ENCODE measurements at regions not wholly inside any gene's neighbourhood (a gene's known extent, or its start where the extent isn't known, plus 50 kb on each side); places are given as distances from the start of the nearest gene placed in this dataset.

- no peak overlapping the region for H3K9ac ChIP-seq (ENCODE audit: low read length)
- H3K9me3 ChIP-seq (ENCODE audit: low read length) = no peaks in the 10 kb centered on the region
- no peaks in the 10 kb centered on the region for H3K4me1 ChIP-seq (ENCODE audit: low read length)
- DNase-seq = no peak
- H3K4me3 ChIP-seq (ENCODE audit: low read length) = no peak overlapping the region
- no peak overlapping the region for H3K27ac ChIP-seq (ENCODE audit: low read length)
- H3K9me2 ChIP-seq (replicated peaks; ENCODE audit: insufficient read depth, low read length) = no peaks in the 10 kb centered on the region
- H3K4me2 ChIP-seq (ENCODE audit: low read depth, low read length, poor library complexity, severe bottlenecking) = no peak overlapping the region
- H3K36me3 ChIP-seq (ENCODE audit: insufficient read depth, low read length) = no peaks in the 10 kb centered on the region
- no peaks in the 10 kb centered on the region for H3K79me2 ChIP-seq (ENCODE audit: low read length)
- H3K27me3 ChIP-seq (ENCODE audit: low read length) = no peaks in the 10 kb centered on the region
- no peaks in the 10 kb centered on the region for H4K20me1 ChIP-seq (ENCODE audit: insufficient read depth, low read depth, low read length)
- no peak overlapping the region for H2AFZ ChIP-seq (ENCODE audit: low read length)
Measured at GRCh38 chr1:185487936-185488335, 170.9 kb upstream of the IVNS1ABP start.

- Histone ChIP-seq H3K9ac (ENCODE audit: low read length) (no peak overlapping the region), H3K4me3 (ENCODE audit: low read length) (no peak overlapping the region)
Measured at GRCh38 chr1:185487026-185487425, 170.0 kb upstream of the IVNS1ABP start.

GRCh38 chr1:185486346-185486745 is 169.3 kb upstream of the IVNS1ABP start:
- Histone ChIP-seq H3K9ac (ENCODE audit: low read length) (no peak overlapping the region), H3K9me2 (replicated peaks; ENCODE audit: insufficient read depth, low read length) (no peaks in the 10 kb centered on the region), H3K27me3 (ENCODE audit: low read length) (no peaks in the 10 kb centered on the region)

More at GRCh38 chr1:185487026-185487425, 170.0 kb upstream of the IVNS1ABP start:
- DNase-seq = no peak
- Histone ChIP-seq H3K9me2 (replicated peaks; ENCODE audit: insufficient read depth, low read length) (no peaks in the 10 kb centered on the region), H4K20me1 (ENCODE audit: insufficient read depth, low read depth, low read length) (no peaks in the 10 kb centered on the region), H3K36me3 (ENCODE audit: insufficient read depth, low read length) (no peaks in the 10 kb centered on the region), H3K27ac (ENCODE audit: low read length) (no peak overlapping the region), H3K9me3 (ENCODE audit: low read length) (no peaks in the 10 kb centered on the region), H3K4me2 (ENCODE audit: low read depth, low read length, poor library complexity, severe bottlenecking) (no peak overlapping the region), H3K4me1 (ENCODE audit: low read length) (no peaks in the 10 kb centered on the region), H2AFZ (ENCODE audit: low read length) (peak overlapping the region; percentile 30; the same call in 1 of the 2 replicates), H3K27me3 (ENCODE audit: low read length) (no peaks in the 10 kb centered on the region), H3K79me2 (ENCODE audit: low read length) (no peaks in the 10 kb centered on the region)

GRCh38 chr1:185483664-185484450 is 166.8 kb upstream of the IVNS1ABP start:
- H4K20me1 ChIP-seq (ENCODE audit: insufficient read depth, low read depth, low read length) = no peaks in the 10 kb centered on the region
- no peak overlapping the region for H3K9ac ChIP-seq (ENCODE audit: low read length)
- no peak overlapping the region for H3K27ac ChIP-seq (ENCODE audit: low read length)
- no peaks in the 10 kb centered on the region for H3K9me3 ChIP-seq (ENCODE audit: low read length)
- no peak for DNase-seq
- no peaks in the 10 kb centered on the region for H3K4me1 ChIP-seq (ENCODE audit: low read length)
- H3K4me3 ChIP-seq (ENCODE audit: low read length) = no peak overlapping the region
- H3K79me2 ChIP-seq (ENCODE audit: low read length) = no peaks in the 10 kb centered on the region
- H3K4me2 ChIP-seq (ENCODE audit: low read depth, low read length, poor library complexity, severe bottlenecking) = no peak overlapping the region
- H3K9me2 ChIP-seq (replicated peaks; ENCODE audit: insufficient read depth, low read length) = no peaks in the 10 kb centered on the region
- H3K36me3 ChIP-seq (ENCODE audit: insufficient read depth, low read length) = no peaks in the 10 kb centered on the region
- H3K27me3 ChIP-seq (ENCODE audit: low read length) = no peaks in the 10 kb centered on the region
- 0 out of 2 replicates have a peak overlapping the region, but pooled peaks have one; percentile 18 for H2AFZ ChIP-seq (ENCODE audit: low read length)

More at GRCh38 chr1:185486346-185486745, 169.3 kb upstream of the IVNS1ABP start:
- Histone ChIP-seq H3K9me3 (ENCODE audit: low read length) (no peaks in the 10 kb centered on the region), H3K79me2 (ENCODE audit: low read length) (no peaks in the 10 kb centered on the region), H2AFZ (ENCODE audit: low read length) (no peak overlapping the region), H3K27ac (ENCODE audit: low read length) (no peak overlapping the region), H3K36me3 (ENCODE audit: insufficient read depth, low read length) (no peaks in the 10 kb centered on the region), H3K4me3 (ENCODE audit: low read length) (no peak overlapping the region), H3K4me1 (ENCODE audit: low read length) (no peaks in the 10 kb centered on the region), H3K4me2 (ENCODE audit: low read depth, low read length, poor library complexity, severe bottlenecking) (no peak overlapping the region), H4K20me1 (ENCODE audit: insufficient read depth, low read depth, low read length) (no peaks in the 10 kb centered on the region)
- no peak for DNase-seq

GRCh38 chr1:185483217-185483616 is 166.2 kb upstream of the IVNS1ABP start:
- no peaks in the 10 kb centered on the region for H3K79me2 ChIP-seq (ENCODE audit: low read length)
- no peaks in the 10 kb centered on the region for H3K9me3 ChIP-seq (ENCODE audit: low read length)
- H3K27ac ChIP-seq (ENCODE audit: low read length) = no peak overlapping the region
- H3K4me1 ChIP-seq (ENCODE audit: low read length) = no peaks in the 10 kb centered on the region
- no peak for DNase-seq
- no peaks in the 10 kb centered on the region for H3K9me2 ChIP-seq (replicated peaks; ENCODE audit: insufficient read depth, low read length)
- H3K4me3 ChIP-seq (ENCODE audit: low read length) = no peak overlapping the region
- H3K27me3 ChIP-seq (ENCODE audit: low read length) = no peaks in the 10 kb centered on the region
- H2AFZ ChIP-seq (ENCODE audit: low read length) = no peak overlapping the region
- no peaks in the 10 kb centered on the region for H4K20me1 ChIP-seq (ENCODE audit: insufficient read depth, low read depth, low read length)
- H3K9ac ChIP-seq (ENCODE audit: low read length) = no peak overlapping the region
- no peaks in the 10 kb centered on the region for H3K36me3 ChIP-seq (ENCODE audit: insufficient read depth, low read length)
- H3K4me2 ChIP-seq (ENCODE audit: low read depth, low read length, poor library complexity, severe bottlenecking) = no peak overlapping the region

GRCh38 chr1:185480545-185480944 is 163.5 kb upstream of the IVNS1ABP start:
- Histone ChIP-seq H3K4me3 (ENCODE audit: low read length) (no peak overlapping the region), H3K36me3 (ENCODE audit: insufficient read depth, low read length) (no peaks in the 10 kb centered on the region), H3K9me3 (ENCODE audit: low read length) (no peaks in the 10 kb centered on the region), H3K27me3 (ENCODE audit: low read length) (no peaks in the 10 kb centered on the region), H3K27ac (ENCODE audit: low read length) (no peak overlapping the region), H3K9me2 (replicated peaks; ENCODE audit: insufficient read depth, low read length) (no peaks in the 10 kb centered on the region), H3K4me2 (ENCODE audit: low read depth, low read length, poor library complexity, severe bottlenecking) (no peak overlapping the region), H3K4me1 (ENCODE audit: low read length) (no peaks in the 10 kb centered on the region), H3K9ac (ENCODE audit: low read length) (no peak overlapping the region), H2AFZ (ENCODE audit: low read length) (no peak overlapping the region), H4K20me1 (ENCODE audit: insufficient read depth, low read depth, low read length) (no peaks in the 10 kb centered on the region), H3K79me2 (ENCODE audit: low read length) (no peaks in the 10 kb centered on the region)
- no peak for DNase-seq

- Histone ChIP-seq H4K20me1 (ENCODE audit: insufficient read depth, low read depth, low read length) (no peaks in the 10 kb centered on the region), H2AFZ (ENCODE audit: low read length) (no peak overlapping the region), H3K4me2 (ENCODE audit: low read depth, low read length, poor library complexity, severe bottlenecking) (no peak overlapping the region), H3K27me3 (ENCODE audit: low read length) (no peaks in the 10 kb centered on the region; the same call in 1 of the 2 replicates), H3K36me3 (ENCODE audit: insufficient read depth, low read length) (no peaks in the 10 kb centered on the region), H3K27ac (ENCODE audit: low read length) (no peak overlapping the region), H3K79me2 (ENCODE audit: low read length) (no peaks in the 10 kb centered on the region), H3K4me1 (ENCODE audit: low read length) (no peaks in the 10 kb centered on the region), H3K9me3 (ENCODE audit: low read length) (no peaks in the 10 kb centered on the region), H3K4me3 (ENCODE audit: low read length) (no peak overlapping the region), H3K9ac (ENCODE audit: low read length) (no peak overlapping the region), H3K9me2 (replicated peaks; ENCODE audit: insufficient read depth, low read length) (no peaks in the 10 kb centered on the region)
- no peak for DNase-seq
Measured at GRCh38 chr1:185479796-185480195, 162.8 kb upstream of the IVNS1ABP start.

GRCh38 chr1:185478877-185479276 is 161.8 kb upstream of the IVNS1ABP start:
- DNase-seq = no peak
- no peaks in the 10 kb centered on the region; the same call in 1 of the 2 replicates for H3K27me3 ChIP-seq (ENCODE audit: low read length)

More at GRCh38 chr1:185478877-185479276, 161.8 kb upstream of the IVNS1ABP start:
- no peak overlapping the region for H2AFZ ChIP-seq (ENCODE audit: low read length)
- no peak overlapping the region for H3K27ac ChIP-seq (ENCODE audit: low read length)
- no peaks in the 10 kb centered on the region for H3K79me2 ChIP-seq (ENCODE audit: low read length)
- H3K9me2 ChIP-seq (replicated peaks; ENCODE audit: insufficient read depth, low read length) = no peaks in the 10 kb centered on the region
- no peaks in the 10 kb centered on the region for H3K36me3 ChIP-seq (ENCODE audit: insufficient read depth, low read length)
- no peaks in the 10 kb centered on the region for H3K4me1 ChIP-seq (ENCODE audit: low read length)
- H3K9me3 ChIP-seq (ENCODE audit: low read length) = no peaks in the 10 kb centered on the region
- H3K4me3 ChIP-seq (ENCODE audit: low read length) = no peak overlapping the region
- no peak overlapping the region for H3K9ac ChIP-seq (ENCODE audit: low read length)
- no peaks in the 10 kb centered on the region for H4K20me1 ChIP-seq (ENCODE audit: insufficient read depth, low read depth, low read length)
- H3K4me2 ChIP-seq (ENCODE audit: low read depth, low read length, poor library complexity, severe bottlenecking) = no peak overlapping the region

All from Karpas-422 (cell line).